HG03520 (cell line): ENCODE measurements at regions not wholly inside any gene's neighbourhood (a gene's known extent, or its start where the extent isn't known, plus 50 kb on each side); places are given as distances from the start of the nearest gene placed in this dataset.

ENCODE experiments used
- ATAC-seq: cut with Tn5 transposase; IDR thresholded peaks from one replicate; pipeline ENCODE4 v1.9.1; 2021; ENCODE audit warnings: mild to moderate bottlenecking, moderate library complexity; ENCODE audit not compliant: unreplicated experiment

DNA sequence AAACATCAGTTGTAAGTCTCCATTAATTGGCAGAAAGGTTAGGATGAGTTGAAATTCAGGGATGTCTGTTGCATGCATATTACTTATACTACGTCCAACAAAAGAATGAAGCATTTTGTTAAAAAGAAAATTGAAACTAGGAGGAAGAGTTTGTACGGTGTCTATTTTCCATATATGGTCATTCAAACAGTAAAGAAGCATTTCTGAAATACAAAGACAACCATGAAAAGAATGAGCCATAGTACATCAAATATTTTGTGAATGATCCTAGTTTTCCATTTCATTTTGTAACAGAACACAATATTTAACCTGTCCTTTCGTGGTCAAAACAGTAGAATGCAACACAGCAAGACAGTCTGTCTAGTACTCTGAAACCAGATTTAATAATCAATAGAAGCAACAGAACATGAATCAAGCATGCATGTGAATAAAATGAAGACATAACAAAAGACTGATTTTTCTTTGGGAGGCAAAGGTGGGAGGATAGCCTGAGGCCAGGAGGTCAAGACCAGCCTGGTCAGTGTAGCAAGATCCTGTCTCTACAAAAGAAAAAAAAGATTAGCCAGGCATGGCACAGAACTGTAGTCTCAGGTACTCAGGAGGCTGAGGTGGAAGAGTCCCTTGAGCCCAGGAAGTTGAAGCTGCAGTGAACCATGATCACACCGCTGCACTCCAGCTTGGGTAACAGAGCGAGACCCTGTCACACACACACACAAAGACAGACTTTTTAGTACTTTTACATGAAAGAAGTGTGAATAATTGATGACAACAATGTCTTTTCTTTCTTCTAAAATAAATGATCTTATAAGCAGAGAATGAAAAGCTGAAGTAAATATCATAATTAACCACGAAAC, 156.0 kb downstream of the LRIG3 start:
- no peak for ATAC-seq

DNA sequence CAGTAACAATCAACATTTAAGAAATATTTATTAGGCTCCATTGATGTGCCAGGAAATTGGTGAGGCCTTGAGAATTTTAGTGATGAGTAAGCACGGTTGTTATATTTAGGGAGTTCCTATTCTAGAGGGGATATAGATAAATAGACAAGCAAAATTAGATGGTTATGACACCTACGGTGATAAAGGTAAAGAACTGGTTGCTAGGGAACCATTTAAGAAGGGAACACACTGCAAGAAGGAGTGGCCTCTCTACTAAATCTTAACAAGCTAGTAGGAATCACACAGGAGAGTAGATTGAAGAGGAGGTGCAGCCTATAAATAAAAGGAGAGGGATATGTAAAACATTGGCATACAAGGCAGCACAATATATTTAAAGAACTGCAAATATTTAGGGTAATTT, 155.2 kb downstream of the LRIG3 start:
- ATAC-seq = no peak

DNA sequence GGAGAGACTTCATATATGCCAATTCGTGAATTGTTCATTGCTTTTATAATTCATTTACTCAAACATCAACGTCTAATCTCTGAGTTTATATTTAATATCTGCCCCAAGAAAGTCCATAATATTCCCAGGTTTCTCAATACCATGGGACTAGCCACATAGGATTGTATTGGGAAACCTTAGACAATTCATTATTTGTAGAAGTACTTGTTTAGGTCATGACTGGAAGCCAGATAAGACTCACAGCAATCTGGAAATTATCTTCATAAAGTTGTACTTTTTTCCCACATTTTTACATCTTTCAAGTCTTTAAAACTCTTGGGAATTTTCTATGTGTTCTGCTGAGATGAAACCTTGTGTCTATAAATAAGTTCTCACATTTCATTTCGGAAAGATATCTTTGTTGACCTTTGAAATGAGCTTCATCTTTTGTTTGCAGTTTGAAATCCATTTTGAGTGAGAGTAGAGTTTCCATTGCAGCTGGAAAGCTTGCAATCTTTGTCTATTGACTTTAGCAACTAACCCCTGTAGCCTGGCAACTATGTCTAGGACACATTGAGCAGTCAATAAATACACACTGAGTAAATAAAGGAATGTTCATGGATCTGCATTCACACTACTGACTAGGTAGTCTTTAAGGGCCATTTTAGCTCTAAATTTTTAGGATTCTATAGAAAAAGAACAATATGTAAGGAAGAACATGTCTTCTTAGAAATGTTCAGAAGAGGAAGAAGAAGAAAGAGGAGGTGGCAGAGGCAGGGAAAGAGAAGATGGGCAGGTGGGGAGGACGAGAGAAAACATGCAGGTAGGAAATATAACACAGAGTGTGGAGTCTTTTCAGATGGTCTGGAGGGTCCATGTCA, 154.4 kb downstream of the LRIG3 start:
- no peak for ATAC-seq

DNA sequence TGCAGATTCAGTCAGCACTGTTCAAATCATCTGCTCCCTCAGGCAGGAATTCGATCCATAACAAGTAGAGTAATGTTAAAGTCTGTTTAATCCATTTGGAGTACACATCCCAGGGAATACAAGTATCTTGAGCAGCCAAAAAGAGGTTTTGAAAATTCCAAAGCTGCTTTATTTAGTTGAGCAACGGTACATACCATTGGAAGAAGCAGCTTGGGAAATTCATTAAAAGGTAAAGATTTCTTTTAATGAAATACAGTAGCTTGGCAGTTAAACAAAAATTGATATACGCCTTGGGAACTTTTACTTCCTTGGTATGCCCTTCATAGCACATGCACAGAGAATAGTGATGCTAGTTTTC, 153.8 kb downstream of the LRIG3 start:
- no peak for ATAC-seq

DNA sequence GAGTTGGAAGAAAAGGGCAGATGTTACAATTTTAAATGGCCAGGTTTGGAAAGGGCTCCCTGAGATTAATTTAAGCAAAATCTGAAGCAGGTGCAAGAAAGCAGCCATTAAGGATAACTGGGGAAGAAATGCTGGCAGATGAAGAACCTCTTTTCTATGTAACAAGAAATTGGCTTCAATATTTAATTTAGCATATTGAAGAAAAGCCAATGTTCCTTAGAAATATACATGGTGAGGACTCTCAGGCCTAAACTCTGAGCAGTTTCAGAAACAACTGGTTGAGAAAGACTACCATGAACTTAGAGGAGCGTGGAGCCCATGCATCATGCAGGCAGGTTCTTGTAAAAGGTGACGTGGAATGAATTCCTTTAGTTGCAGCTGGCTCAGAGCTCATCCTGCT, 152.8 kb downstream of the LRIG3 start:
- ATAC-seq = no peak

DNA sequence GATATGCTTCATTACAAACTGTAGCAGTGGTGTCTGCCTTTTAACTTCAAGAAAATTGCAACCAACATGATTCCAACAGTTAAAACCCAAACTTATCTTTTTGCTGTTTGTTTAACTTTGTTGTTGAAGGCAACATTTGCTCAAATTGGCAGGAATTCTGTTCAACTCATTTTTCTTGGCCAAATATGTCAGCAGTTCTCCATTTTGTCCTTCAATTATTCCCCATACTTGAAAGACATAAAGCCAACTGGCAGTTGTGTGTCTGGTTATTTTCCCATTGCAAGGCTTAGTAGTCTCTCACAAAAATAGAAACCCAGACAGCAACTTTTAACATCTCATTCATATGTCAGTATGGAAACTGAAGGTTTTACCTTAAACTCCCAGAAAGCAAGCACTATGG, 146.3 kb downstream of the LRIG3 start:
- ATAC-seq = no peak

DNA sequence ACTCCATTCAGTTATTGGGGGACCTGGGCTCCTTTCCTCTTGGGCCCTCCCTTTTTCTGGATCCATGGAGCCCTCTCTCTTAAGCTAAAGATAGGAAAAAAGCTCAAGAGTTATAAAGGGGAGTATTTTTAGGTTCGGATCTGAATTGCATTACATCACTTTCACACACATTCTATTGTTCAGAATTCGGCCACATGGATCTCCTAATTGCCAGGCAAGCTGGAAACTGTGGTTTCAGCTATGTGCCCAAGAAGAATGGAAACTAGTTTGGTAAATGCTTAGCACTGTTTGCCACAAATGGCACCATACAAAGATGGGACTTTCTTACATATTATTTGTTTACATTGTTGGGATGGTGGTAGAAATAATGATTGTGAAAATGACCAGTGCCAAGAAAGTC, 145.6 kb downstream of the LRIG3 start:
- no peak for ATAC-seq

DNA sequence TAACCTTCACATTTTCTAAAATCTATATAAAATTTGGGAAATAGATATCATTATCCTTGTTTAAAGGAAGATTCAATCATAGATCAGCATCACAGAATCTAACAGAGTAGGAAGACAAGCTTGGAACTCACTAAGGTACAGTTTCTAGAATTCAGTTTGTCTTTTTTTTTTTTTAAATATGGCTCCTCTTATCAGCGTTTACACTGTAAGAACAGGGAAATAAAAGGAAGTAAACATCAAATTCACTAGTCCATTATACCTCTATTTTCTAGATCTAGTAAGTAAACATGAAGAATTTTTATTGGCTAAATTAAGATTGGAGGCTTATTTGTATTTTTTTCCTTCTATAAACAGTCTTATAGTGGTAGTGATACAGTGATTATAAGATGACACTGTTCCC, 144.9 kb downstream of the LRIG3 start:
- no peak for ATAC-seq

DNA sequence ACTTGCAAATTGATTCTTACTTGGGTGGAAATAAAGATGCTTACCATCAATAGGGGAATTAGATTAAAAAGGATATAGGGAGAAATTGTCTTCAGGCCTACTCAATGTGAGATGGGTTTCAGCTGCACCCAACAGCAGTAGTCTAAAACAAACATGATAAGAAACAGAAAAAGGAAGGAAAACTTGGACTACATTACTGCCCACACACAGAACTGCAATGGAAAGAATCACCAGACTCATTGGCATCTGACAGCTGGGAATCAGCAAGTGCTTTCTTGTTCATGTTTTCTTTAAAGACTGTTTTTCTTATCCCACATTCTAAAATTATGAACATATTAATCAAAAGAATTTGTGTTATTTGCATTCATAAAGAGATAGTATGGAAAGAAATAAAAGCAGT, 144.2 kb downstream of the LRIG3 start:
- ATAC-seq = no peak

DNA sequence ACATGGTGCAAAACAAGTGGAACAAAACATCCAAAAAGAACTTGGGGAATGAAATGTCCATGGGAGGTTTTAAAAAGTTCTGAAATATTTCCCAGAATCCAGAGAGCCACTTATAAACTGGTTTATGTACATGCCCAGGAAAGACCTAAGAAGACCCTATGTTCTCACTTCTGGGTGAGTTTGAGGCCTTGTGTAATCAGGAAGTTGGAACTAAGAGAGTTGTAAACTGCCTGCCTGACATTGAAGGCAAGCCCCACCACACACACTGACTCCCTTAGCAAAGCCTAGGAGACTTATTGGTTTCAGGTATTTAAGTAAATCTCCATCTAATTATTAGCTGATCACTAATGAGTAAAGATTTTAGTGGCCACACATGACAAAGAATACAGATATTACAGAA, 142.5 kb downstream of the LRIG3 start:
- no peak for ATAC-seq

DNA sequence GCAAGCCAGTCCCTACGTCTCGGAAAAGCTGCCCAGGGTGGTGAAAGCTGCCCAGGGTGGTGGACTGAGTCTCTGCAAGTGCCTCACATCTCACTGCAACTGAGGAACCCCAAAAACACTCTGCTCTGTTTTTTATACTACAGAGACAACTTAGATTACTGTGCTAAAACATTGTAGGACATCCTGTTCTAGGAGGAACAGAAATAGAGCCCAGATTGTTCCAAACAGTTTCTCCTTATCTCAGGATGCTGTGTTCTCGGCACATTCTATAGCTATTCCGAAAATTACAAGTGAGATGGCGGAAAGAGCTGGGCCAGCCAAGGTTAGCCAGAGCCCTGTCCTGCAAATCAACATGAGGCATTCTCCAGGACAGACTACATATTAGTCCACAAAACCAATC, 138.7 kb downstream of the LRIG3 start:
- no peak for ATAC-seq

DNA sequence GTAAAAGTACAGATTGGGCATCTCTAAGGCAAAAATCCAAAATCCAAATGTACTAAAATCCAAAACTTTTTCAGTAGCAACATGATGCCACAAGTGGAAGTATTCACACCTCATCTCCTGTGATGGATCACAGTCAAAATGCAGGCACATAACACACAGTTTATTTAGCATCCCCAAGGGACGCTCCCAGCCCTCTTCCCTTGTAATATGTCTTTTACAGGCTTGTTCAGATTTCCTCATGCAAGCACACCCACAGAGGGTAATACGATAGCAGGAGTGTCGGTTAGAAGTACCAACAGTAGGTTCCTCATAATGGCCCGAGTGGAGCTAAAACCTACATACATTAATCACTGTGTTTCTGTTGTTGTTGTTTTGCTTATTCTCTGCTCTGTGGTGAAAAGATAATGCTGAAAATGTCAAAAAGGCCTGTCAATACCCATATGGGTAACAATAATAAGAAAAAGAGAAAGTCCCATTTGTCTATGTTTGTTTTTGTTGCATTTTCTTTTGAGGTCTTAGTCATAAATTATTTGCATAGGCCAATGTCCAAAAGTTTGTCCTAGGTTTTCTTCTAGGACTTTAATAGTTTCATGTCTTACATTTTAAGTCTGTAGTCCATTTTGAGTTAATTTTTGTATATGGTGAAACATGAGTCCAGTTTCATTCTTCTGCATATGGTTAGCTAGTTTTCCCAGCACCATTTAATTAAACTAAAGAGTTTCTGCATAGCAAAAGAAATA, 133.1 kb downstream of the LRIG3 start:
- ATAC-seq = no peak

DNA sequence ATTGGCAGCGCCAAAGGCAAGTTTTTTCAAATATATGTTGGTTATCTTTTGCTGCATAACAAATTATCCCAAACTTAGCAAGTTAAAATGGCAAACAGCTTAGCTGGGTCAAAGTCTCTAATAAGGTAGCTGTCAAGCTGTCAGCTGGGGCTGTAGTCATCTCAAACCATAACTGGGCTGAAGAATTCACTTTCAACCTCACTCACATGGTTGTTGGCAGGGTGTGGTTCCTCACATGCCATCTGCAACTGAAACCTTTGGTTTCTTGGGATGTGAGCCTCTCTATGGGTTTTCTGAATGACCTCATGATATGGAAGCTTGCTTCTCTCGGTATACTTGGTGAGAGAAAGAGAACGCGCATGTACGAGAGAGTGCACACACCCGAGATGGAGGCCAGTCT, 125.4 kb downstream of the LRIG3 start:
- no peak for ATAC-seq

DNA sequence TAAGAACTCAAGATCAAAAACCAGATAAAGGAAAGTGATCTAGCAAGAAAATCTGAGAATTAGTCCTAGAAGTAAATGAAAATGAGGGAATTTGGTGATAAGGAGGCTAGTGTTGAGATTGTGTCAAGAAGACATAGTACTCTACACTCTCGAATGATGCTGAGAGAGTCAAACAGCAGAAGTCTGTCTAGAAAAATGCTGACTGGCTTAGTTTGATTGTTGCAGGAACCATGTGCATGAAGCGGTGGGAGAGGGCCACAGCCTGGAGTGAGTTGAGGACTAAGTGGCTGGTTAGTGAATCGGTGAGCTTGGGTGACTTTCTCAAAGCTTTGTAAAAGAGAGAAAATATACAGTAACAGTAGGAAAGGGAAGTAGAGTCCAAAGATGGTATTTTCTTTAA, 124.5 kb downstream of the LRIG3 start:
- ATAC-seq = no peak

DNA sequence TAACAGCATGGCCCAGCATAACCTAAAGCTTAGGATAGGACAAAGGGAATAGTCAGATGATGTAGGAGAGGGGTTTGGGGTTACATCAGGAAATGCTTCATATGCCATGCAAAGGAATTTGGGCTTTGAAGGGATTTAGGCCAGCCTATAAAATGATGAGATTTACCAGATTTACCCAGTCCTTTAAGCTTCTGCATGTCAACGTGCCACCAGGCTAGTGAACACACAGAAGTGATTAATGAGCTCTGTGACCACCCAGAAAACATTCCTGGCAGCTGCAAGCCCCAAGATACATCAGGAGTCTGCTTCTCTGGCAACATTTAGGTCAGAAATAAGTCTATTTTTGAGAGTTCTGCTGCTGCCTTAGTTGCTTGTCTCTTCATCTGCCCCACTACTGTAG, 118.3 kb downstream of the LRIG3 start:
- no peak for ATAC-seq

DNA sequence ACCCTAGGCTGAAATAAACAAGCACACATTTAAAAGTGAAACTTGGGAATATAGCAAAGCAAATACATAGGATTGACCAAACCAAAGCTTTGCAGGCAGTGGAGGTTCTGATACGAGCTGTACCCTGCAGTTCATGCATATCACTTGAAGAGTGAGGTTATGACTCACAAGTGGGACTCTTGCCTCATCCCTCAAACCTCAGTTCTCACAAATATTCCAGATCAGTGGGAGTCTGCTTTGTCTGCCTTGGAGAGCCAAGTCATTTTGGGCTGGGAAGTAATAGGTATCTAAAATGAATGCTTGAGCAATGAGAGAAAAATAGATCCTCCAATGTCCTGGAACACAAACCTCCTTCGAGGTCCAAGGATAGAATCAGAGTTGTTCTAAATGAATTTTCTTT, 116.4 kb downstream of the LRIG3 start:
- ATAC-seq = no peak

DNA sequence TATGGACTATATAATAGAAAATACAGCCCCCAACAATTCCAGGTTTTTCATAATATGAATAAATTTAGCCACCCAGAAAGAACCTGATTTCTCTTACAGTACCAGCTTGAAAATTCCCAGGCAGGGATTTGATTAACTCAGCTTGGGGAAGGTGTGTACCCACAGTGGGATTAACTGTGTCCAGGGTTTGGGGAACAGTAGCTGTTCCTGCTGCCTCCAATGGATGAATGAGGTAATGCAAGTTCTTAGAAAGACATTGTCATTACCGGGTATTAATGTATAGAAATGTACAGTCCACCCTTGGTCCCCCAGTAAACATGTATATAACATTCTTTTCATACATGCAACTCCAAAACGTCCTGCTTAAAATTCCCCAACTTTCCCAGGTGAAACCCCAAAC, 115.6 kb downstream of the LRIG3 start:
- peak; percentile 75 for ATAC-seq

DNA sequence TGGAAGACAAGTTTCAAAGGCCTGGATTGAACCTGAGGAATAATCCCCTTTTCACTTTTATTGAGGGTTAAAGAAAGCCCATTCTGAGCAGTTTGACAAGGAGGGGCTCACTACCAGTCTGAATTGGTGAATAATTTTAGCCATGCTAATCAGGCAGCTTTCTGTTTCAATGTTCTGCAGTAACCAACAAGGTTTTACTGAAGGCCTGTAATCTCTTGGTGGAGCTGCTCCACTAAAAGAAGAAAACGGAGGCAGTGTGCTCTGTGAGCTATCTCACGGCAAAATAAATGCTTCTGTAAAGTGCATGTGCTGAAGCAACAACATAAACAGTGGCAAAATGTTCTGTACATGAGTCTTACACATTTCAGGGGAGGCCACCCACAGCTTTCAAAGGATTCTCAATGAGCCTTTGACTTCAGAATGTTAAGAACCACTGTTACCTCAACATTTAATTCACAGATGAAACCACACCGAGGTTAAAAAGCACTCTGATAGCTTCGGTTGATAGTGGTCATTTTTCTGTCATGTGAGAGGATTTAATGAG, 111.2 kb downstream of the LRIG3 start:
- no peak for ATAC-seq

DNA sequence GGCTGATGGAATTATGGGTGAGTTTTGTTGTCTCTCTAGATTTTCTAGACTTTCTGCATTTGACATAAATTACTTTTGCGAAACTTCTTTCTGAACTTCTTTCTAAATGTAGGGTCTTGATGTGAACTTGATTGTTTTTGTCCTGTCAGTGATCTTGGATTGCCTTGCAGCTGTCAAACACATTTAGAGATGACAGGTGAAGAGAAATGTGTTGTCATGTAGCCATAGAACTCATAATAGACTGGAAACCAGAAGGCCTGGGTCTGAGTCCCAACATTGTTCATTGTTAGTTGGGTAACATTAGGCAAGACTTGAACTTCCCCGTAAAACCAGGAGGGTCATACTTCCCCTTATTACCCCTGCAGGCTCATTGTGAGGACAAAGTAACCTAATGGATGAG, 109.0 kb downstream of the LRIG3 start:
- ATAC-seq = no peak

DNA sequence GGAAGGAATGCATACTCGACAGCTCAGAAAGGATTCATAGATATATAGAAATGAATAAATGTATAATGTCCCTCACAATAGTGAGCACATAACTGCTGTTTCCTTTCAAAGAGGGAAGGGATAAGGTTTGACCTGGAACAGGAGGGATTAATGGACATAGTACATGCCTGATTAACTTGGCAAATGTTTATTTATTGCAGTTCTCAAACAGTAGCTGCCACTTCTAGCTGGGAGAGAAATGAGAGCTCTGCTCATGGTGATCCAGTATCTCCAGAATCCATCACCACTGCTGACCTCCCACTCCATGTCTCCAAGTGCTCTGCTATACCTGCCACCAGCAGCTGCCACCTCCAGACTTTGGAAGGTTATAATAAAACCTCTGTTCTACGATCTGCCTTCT, 108.1 kb downstream of the LRIG3 start:
- ATAC-seq = no peak

DNA sequence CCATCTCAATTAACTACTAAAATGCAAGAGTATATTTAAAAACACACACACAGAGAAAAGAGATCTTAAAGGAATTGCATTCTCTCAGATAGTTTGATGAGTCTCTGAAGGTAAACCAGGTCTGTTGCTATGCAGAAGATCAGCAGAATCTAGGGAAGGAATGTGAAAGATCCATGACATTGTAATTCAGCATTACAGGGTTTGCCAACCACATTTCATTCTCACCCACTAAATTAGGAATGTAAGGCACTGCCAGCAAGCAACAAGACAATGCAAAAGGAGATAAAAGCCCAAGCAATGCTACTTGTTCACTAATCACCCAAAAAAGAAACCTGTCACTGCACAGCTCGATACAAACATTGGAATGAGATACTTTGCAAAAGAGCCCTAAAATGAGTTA, 106.3 kb downstream of the LRIG3 start:
- ATAC-seq = no peak
